GM12878 (cell line): ENCODE measurements at regions not wholly inside any gene's neighbourhood (a gene's known extent, or its start where the extent isn't known, plus 50 kb on each side); places are given as distances from the start of the nearest gene placed in this dataset.

Experiments used
- ATAC-seq: fragments of 200-7000 bp; cut with Tn5 transposase; 3 replicates; pipeline ENCODE4 v1.9.1; 2020; ENCODE audit warnings: mild to moderate bottlenecking, moderate library complexity
- BruUV-seq: library from RNA; stranded (reverse); fragments of 400-500 nt; replicated peaks from 2 replicates; lab custom pipeline; 2021; lab: Mats Ljungman, UMichigan
- CTCF ChIA-PET: fragments of 300-600 bp; sonication (Branson Sonifier 250); formaldehyde crosslinking; extraction: SDS; loops from one replicate; lab custom pipeline; 2021; ENCODE audit warnings: inconsistent platforms; lab: Yijun Ruan, JAX
- POLR2A ChIA-PET: fragments of 350-600 bp; formaldehyde crosslinking; extraction: SDS; loops from one replicate; lab custom pipeline; 2021; ENCODE audit warnings: inconsistent platforms; lab: Charles Lee
- RAD21 ChIA-PET: fragments of 300-600 bp; sonication (Branson Sonifier 250); formaldehyde crosslinking; loops from one replicate; lab custom pipeline; 2023; ENCODE audit warnings: antibody characterized with exemption; ENCODE audit not compliant: unreplicated experiment; lab: Charles Lee
- SMC1A ChIA-PET: fragments of 300-600 bp; sonication (Branson Sonifier 250); formaldehyde crosslinking; loops from one replicate; lab custom pipeline; 2023; ENCODE audit not compliant: unreplicated experiment, uncharacterized antibody; lab: Charles Lee
- DNase-seq: peaks from one replicate; pipeline ENCODE4 v3.0.0-alpha.2; 2011; ENCODE audit warnings: low read depth, low spot score
- FAIRE-seq: peaks from 3 replicates; lab custom pipeline; 2011; peaks lifted over from hg19 to GRCh38; lab: Jason Lieb, UNC
- H2AFZ ChIP-seq: 2 replicates; pipeline ENCODE4 v1.6.0; 2011; ENCODE audit warnings: low read depth, low read length, control low read depth; ENCODE audit not compliant: control insufficient read depth
- H3K27ac ChIP-seq: 2 replicates; pipeline ENCODE4 v1.5.1; 2011; ENCODE audit warnings: control low read depth; ENCODE audit not compliant: control insufficient read depth, insufficient read depth
- H3K27me3 ChIP-seq, 2 experiments: replicated peaks in 1 of 2; 2 replicates each; pipeline versions ENCODE4 v1.6.0 to v1.6.1; 2011; ENCODE audit warnings: low read length in 1 of 2; ENCODE audit not compliant: control insufficient read depth in 2 of 2, insufficient read depth in 2 of 2
- H3K36me3 ChIP-seq, 2 experiments: 2 replicates each; pipeline ENCODE4 v1.5.1; 2011; ENCODE audit warnings: low read length in 1 of 2; ENCODE audit not compliant: control insufficient read depth in 2 of 2, insufficient read depth in 2 of 2
- H3K4me1 ChIP-seq: 2 replicates; pipeline ENCODE4 v1.6.1; 2011; ENCODE audit warnings: mild to moderate bottlenecking, low read length, moderate library complexity, mixed read lengths; ENCODE audit not compliant: control insufficient read depth, insufficient read depth
- H3K4me2 ChIP-seq: 2 replicates; pipeline ENCODE4 v1.6.0; 2011; ENCODE audit warnings: control low read depth; ENCODE audit not compliant: control insufficient read depth, insufficient read depth
- H3K4me3 ChIP-seq: fragments of 200-600 bp; sonication (generic); 2 replicates; pipeline ENCODE4 v1.5.1; 2016
- H3K79me2 ChIP-seq: 2 replicates; pipeline ENCODE4 v1.6.0; 2011; ENCODE audit warnings: low read length; ENCODE audit not compliant: control insufficient read depth, insufficient read depth
- H3K9ac ChIP-seq: 2 replicates; pipeline ENCODE4 v1.8.0; 2011; ENCODE audit warnings: low read length, control low read depth, mixed read lengths; ENCODE audit not compliant: control insufficient read depth, insufficient read depth
- H3K9me3 ChIP-seq: replicated peaks from 3 replicates; pipeline ENCODE4 v1.5.1; 2011; ENCODE audit warnings: mild to moderate bottlenecking, low read length; ENCODE audit not compliant: control insufficient read depth, insufficient read depth
- H4K20me1 ChIP-seq: 2 replicates; pipeline ENCODE4 v1.6.0; 2011; ENCODE audit not compliant: control insufficient read depth, insufficient read depth
- ASH2L ChIP-seq: fragments of 300-600, 200-600 bp; sonication (generic); IDR thresholded peaks from 2 replicates; pipeline ENCODE4 v1.6.1; 2017; ENCODE audit warnings: low read depth, mild to moderate bottlenecking, borderline replicate concordance
- ATF2 ChIP-seq: IDR thresholded peaks from 2 replicates; pipeline ENCODE4 v1.6.1; 2012; ENCODE audit warnings: low read length, inconsistent platforms
- CHD1 ChIP-seq: IDR thresholded peaks from 2 replicates; pipeline ENCODE4 v1.6.1; 2012; ENCODE audit warnings: low read depth, low read length, improper control_type of control experiment
- HCFC1 ChIP-seq: fragments of 150-350 bp; IDR thresholded peaks from 2 replicates; pipeline ENCODE4 v1.6.1; 2014; ENCODE audit warnings: low read length
- IKZF2 ChIP-seq, 2 experiments: fragments of 450-650 bp; IDR thresholded peaks; 2 replicates each; pipeline ENCODE4 v1.6.1; 2017; ENCODE audit warnings: mild to moderate bottlenecking in 2 of 2, moderate library complexity in 2 of 2
- JUNB ChIP-seq: IDR thresholded peaks from 2 replicates; pipeline ENCODE4 v1.6.1; 2016; ENCODE audit warnings: antibody characterized with exemption, mild to moderate bottlenecking
- NR2C2 ChIP-seq: IDR thresholded peaks from 2 replicates; pipeline ENCODE4 v1.6.1; 2011; ENCODE audit warnings: borderline replicate concordance, low read depth; ENCODE audit not compliant: control insufficient read depth, insufficient read length
- PBX3 ChIP-seq: IDR thresholded peaks from 2 replicates; pipeline ENCODE4 v1.6.1; 2011; ENCODE audit warnings: mild to moderate bottlenecking, low read depth, low read length, moderate library complexity; ENCODE audit not compliant: insufficient replicate concordance
- POLR2AphosphoS2 ChIP-seq: IDR thresholded peaks from 2 replicates; pipeline ENCODE4 v1.6.1; 2011; ENCODE audit warnings: low read depth, mild to moderate bottlenecking, low read length, improper control_type of control experiment, moderate library complexity
- RCOR1 ChIP-seq: conservative IDR thresholded peaks from 2 replicates; pipeline ENCODE4 v1.6.1; 2012; ENCODE audit warnings: low read depth, low read length, improper control_type of control experiment
- SMARCA5 ChIP-seq: fragments of 450-650 bp; IDR thresholded peaks from 2 replicates; pipeline ENCODE4 v1.6.1; 2017; ENCODE audit warnings: mild to moderate bottlenecking
- SP1 ChIP-seq: IDR thresholded peaks from one replicate; pipeline ENCODE4 v1.6.1; 2011; ENCODE audit warnings: low read depth, low read length
- YBX1 ChIP-seq: fragments of 450-650 bp; IDR thresholded peaks from 2 replicates; pipeline ENCODE4 v1.6.1; 2016; ENCODE audit warnings: antibody characterized with exemption
- ZNF217 ChIP-seq: fragments of 450-650 bp; IDR thresholded peaks from 2 replicates; pipeline ENCODE4 v1.6.1; 2017; ENCODE audit warnings: antibody characterized with exemption, mild to moderate bottlenecking
- ZSCAN29 ChIP-seq: fragments of 450-650 bp; IDR thresholded peaks from 2 replicates; pipeline ENCODE4 v1.6.1; 2017; ENCODE audit warnings: mild to moderate bottlenecking, moderate library complexity
- WGBS: methylation state at CpG from one replicate; pipeline ENCODE4 v1.1.6; 2016; ENCODE audit warnings: low lambda C conversion rate; ENCODE audit not compliant: insufficient replicate concordance, insufficient coverage; ENCODE audit errors: missing lambda C conversion rate; 5-methylcytosine and 5-hydroxymethylcytosine counted together
- in situ Hi-C: fragments of 300-500 bp; cut with MboI; formaldehyde crosslinking; loops from 9 replicates; pipeline ENCODE4 v1.14.3; 2018; ENCODE audit warnings: mixed read lengths
- intact Hi-C: fragments of 100-400 bp; cut with micrococcal nuclease; formaldehyde crosslinking; loops from one replicate; pipeline ENCODE4 v1.14.2; 2022; ENCODE audit not compliant: unreplicated experiment

GRCh38 chr22:49509016-49509415 lies 318.7 kb downstream of the BRD1 start (continued):
- TF ChIP-seq PBX3 (no peak), ATF2 (no peak), ZSCAN29 (no peak), RCOR1 (no peak), NR2C2 (no peak)

GRCh38 chr22:49508561-49508960 lies 319.1 kb downstream of the BRD1 start:
- no peak for FAIRE-seq
- DNase-seq, result no peak
- no peak overlapping the region for H2AFZ ChIP-seq
- no peaks in the 10 kb centered on the region for H3K79me2 ChIP-seq
- no peak overlapping the region for H3K4me2 ChIP-seq
- BruUV-seq, result no TSS peak
- no peak for ATAC-seq
- intact Hi-C loops, result no loop called here
- RAD21 ChIA-PET, result no interaction called here
- in situ Hi-C loops, result no loop called here
- H3K4me1 ChIP-seq, result peaks cover 10% of the 10 kb centered on the region
- 0 out of 4 replicates have a peak, but pooled peaks cover 0 to 1% of the 10 kb centered on the region in 2 experiments for H3K36me3 ChIP-seq
- no peaks in the 10 kb centered on the region for H4K20me1 ChIP-seq
- H3K9me3 ChIP-seq, result peaks cover 6% of the 10 kb centered on the region
- H3K9ac ChIP-seq, result no peak overlapping the region
- CTCF ChIA-PET, result no interaction called here
- no peak overlapping the region for H3K4me3 ChIP-seq
- TF ChIP-seq ZNF217 (no peak), SP1 (no peak), CHD1 (no peak), JUNB (no peak), IKZF2 (IDR thresholded peaks at IDR 0.05) (no peak), PBX3 (no peak), YBX1 (no peak), SMARCA5 (no peak), HCFC1 (no peak), ASH2L (no peak), POLR2AphosphoS2 (no peak)
- TF ChIP-seq, all 136 proteins: peak for 0
- ChIA-PET SMC1A (no interaction called here), POLR2A (no interaction called here)
- Histone ChIP-seq H3K27me3 (no peaks in the 10 kb centered on the region), H3K27ac (no peak overlapping the region)
- 83% methylated on average over 9 of the region's 9 CpGs for WGBS
